Fibroblast of skin of left biceps (primary cell): ENCODE measurements at regions not wholly inside any gene's neighbourhood (a gene's known extent, or its start where the extent isn't known, plus 50 kb on each side); places are given as distances from the start of the nearest gene placed in this dataset.
"Not testable (repeated sequence)": the region's sequence is repeated elsewhere in the genome, so short reads cannot be mapped to it uniquely, and the experiment has no call there.

Source experiments
- DNase-seq, 2 experiments: peaks; one replicate each; pipeline ENCODE4 v3.0.0-alpha.2; 2013; ENCODE audit warnings: low read depth in 2 of 2

- DNase-seq: no peak
Observed at GRCh38 chr2:210860276-210860675, 303.9 kb downstream of the CPS1 start.

GRCh38 chr2:210861038-210861665 lies 304.8 kb downstream of the CPS1 start:
- no peak for DNase-seq

GRCh38 chr2:210862283-210863065 lies 306.1 kb downstream of the CPS1 start:
- no peak for DNase-seq

- no peak for DNase-seq
Observed at GRCh38 chr2:210863283-210863682, 306.9 kb downstream of the CPS1 start.

- DNase-seq: not testable (repeated sequence)
Observed at GRCh38 chr2:210871566-210871965, 315.2 kb downstream of the CPS1 start.

- DNase-seq: no peak
Observed at GRCh38 chr2:210873631-210874030, 317.2 kb downstream of the CPS1 start.

- DNase-seq: no peak
Observed at GRCh38 chr2:210884227-210884626, 327.8 kb downstream of the CPS1 start.

- no peak for DNase-seq
Observed at GRCh38 chr2:210888035-210888434, 331.6 kb downstream of the CPS1 start.

- DNase-seq: no peak
Observed at GRCh38 chr2:210895132-210895531, 338.7 kb downstream of the CPS1 start.

GRCh38 chr2:210899131-210899530 lies 342.7 kb downstream of the CPS1 start:
- no peak for DNase-seq

GRCh38 chr2:210901326-210901725 lies 344.9 kb downstream of the CPS1 start:
- no peak for DNase-seq

GRCh38 chr2:210912779-210913178 lies 356.4 kb downstream of the CPS1 start:
- DNase-seq: no peak

- DNase-seq: no peak
Observed at GRCh38 chr2:210913461-210913860, 357.1 kb downstream of the CPS1 start.

GRCh38 chr2:210915912-210916311 lies 359.5 kb downstream of the CPS1 start:
- no peak for DNase-seq

GRCh38 chr2:210917465-210917864 lies 361.1 kb downstream of the CPS1 start:
- DNase-seq: no peak

- DNase-seq: no peak
Observed at GRCh38 chr2:210919128-210919527, 362.7 kb downstream of the CPS1 start.

- DNase-seq: no peak
Observed at GRCh38 chr2:210922419-210922818, 366.0 kb downstream of the CPS1 start.

- no peak for DNase-seq
Observed at GRCh38 chr2:210928714-210929113, 372.3 kb downstream of the CPS1 start.

- DNase-seq: no peak
Observed at GRCh38 chr2:210938228-210938627, 381.8 kb downstream of the CPS1 start.

GRCh38 chr2:210946395-210946794 lies 390.0 kb downstream of the CPS1 start:
- DNase-seq: no peak

- DNase-seq: not testable (repeated sequence)
Observed at GRCh38 chr2:210950434-210951060, 394.1 kb downstream of the CPS1 start.

- no peak for DNase-seq
Observed at GRCh38 chr2:210954386-210954907, 398.0 kb downstream of the CPS1 start.

GRCh38 chr2:210955591-210955990 lies 399.2 kb downstream of the CPS1 start:
- DNase-seq: no peak
